Stimulated activated CD4-positive, alpha-beta T cell treated with anti-CD3 and anti-CD28 coated beads, Interleukin-15, amount 100 ng/mL, for 24 hours (primary cell): ENCODE measurements at regions not wholly inside any gene's neighbourhood (a gene's known extent, or its start where the extent isn't known, plus 50 kb on each side); places are given as distances from the start of the nearest gene placed in this dataset.

ENCODE experiments used
- DNase-seq: peaks from one replicate; pipeline ENCODE4 v3.0.0-alpha.2; 2020

GRCh38 chr4:20532871-20533870 is 167.1 kb upstream of the PACRGL start:
- DNase-seq = no peak

- no peak for DNase-seq
These were observed 161.4 kb upstream of the PACRGL start for GRCh38 chr4:20538905-20539304.

GRCh38 chr4:20543131-20543530 is 157.1 kb upstream of the PACRGL start:
- no peak for DNase-seq

GRCh38 chr4:20544645-20545044 is 155.6 kb upstream of the PACRGL start:
- no peak for DNase-seq

GRCh38 chr4:20552004-20552403 is 148.3 kb upstream of the PACRGL start:
- DNase-seq = no peak

GRCh38 chr4:20554134-20554533 is 146.1 kb upstream of the PACRGL start:
- DNase-seq = no peak

- DNase-seq = no peak
These were observed 135.1 kb upstream of the PACRGL start for GRCh38 chr4:20565075-20565721.

GRCh38 chr4:20570981-20571715 is 129.1 kb upstream of the PACRGL start:
- DNase-seq = no peak

GRCh38 chr4:20572976-20573375 is 127.3 kb upstream of the PACRGL start:
- DNase-seq = no peak

- DNase-seq = no peak
These were observed 125.3 kb upstream of the PACRGL start for GRCh38 chr4:20574986-20575385.

GRCh38 chr4:20575486-20575885 is 124.8 kb upstream of the PACRGL start:
- no peak for DNase-seq

GRCh38 chr4:20576861-20577260 is 123.4 kb upstream of the PACRGL start:
- DNase-seq = no peak

GRCh38 chr4:20577702-20578101 is 122.6 kb upstream of the PACRGL start:
- DNase-seq = no peak

- no peak for DNase-seq
These were observed 119.4 kb upstream of the PACRGL start for GRCh38 chr4:20580907-20581306.

- DNase-seq = no peak
These were observed 110.8 kb upstream of the PACRGL start for GRCh38 chr4:20589436-20589835.

- no peak for DNase-seq
These were observed 109.4 kb upstream of the PACRGL start for GRCh38 chr4:20590849-20591248.

- no peak for DNase-seq
These were observed 108.7 kb upstream of the PACRGL start for GRCh38 chr4:20591571-20591970.

GRCh38 chr4:20592013-20592412 is 108.2 kb upstream of the PACRGL start:
- DNase-seq = no peak

GRCh38 chr4:20592663-20593062 is 107.6 kb upstream of the PACRGL start:
- no peak for DNase-seq

- no peak for DNase-seq
These were observed 101.6 kb upstream of the PACRGL start for GRCh38 chr4:20598626-20599025.

- DNase-seq = no peak
These were observed 96.5 kb upstream of the PACRGL start for GRCh38 chr4:20603671-20604313.

GRCh38 chr4:20612313-20612712 is 87.9 kb upstream of the PACRGL start:
- DNase-seq = no peak

GRCh38 chr4:20614816-20615215 is 85.4 kb upstream of the PACRGL start:
- no peak for DNase-seq
